ENCODE measurements at regions not wholly inside any gene's neighbourhood (a gene's known extent, or its start where the extent isn't known, plus 50 kb on each side); places are given as distances from the start of the nearest gene placed in this dataset.
"Not testable (repeated sequence)": the region's sequence is repeated elsewhere in the genome, so short reads cannot be mapped to it uniquely, and the experiment has no call there.

- H3K4me1 ChIP-seq (ENCODE audit: insufficient read depth, low read length); H3K36me3 ChIP-seq (ENCODE audit: insufficient read depth, low read length); H3K27ac ChIP-seq (ENCODE audit: low read depth, low read length); H3K9ac ChIP-seq (ENCODE audit: low read length); H3K27me3 ChIP-seq (ENCODE audit: control insufficient read depth in 1 of 2, insufficient read depth in 2 of 2, low read length in 2 of 2); H3K9me3 ChIP-seq (ENCODE audit: low read length); H3K4me3 ChIP-seq (ENCODE audit: low read depth in 1 of 2, low read length in 2 of 2): not testable (repeated sequence)
These were observed 2932.3 kb downstream of the RPIA start for GRCh38 chr2:91623739-91624138.

GRCh38 chr2:91628471-91628870 lies 2937.0 kb downstream of the RPIA start:
- not testable (repeated sequence) for H3K27ac ChIP-seq (ENCODE audit: low read depth, low read length); H3K4me3 ChIP-seq (ENCODE audit: low read depth in 1 of 2, low read length in 2 of 2); H3K9me3 ChIP-seq (ENCODE audit: low read length); H3K36me3 ChIP-seq (ENCODE audit: insufficient read depth, low read length); H3K4me1 ChIP-seq (ENCODE audit: insufficient read depth, low read length); H3K27me3 ChIP-seq (ENCODE audit: control insufficient read depth in 1 of 2, insufficient read depth in 2 of 2, low read length in 2 of 2); H3K9ac ChIP-seq (ENCODE audit: low read length)

DNA sequence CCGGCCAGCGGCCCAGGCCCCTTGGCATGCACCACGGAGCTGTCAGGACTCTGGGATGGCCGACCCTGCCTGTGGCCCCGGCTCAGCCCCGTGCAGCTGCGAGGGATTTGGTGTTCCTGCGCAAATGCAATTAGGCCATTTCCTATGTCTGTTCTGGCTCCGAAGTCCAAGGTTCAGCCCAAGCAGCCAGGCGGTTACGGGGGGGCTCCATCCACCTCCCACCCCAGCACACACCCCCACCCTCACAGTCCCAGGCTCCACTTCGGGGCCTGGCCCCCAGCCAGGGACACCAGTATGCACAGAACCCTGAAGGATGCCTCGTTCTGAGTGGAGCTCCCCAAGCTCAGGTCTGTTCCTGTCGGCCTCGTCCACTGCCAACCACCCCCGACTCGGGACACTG lies 2965.7 kb downstream of the RPIA start:
- not testable (repeated sequence) for H3K9me3 ChIP-seq (ENCODE audit: low read length); H3K27me3 ChIP-seq (ENCODE audit: control insufficient read depth in 1 of 2, insufficient read depth in 2 of 2, low read length in 2 of 2); H3K4me3 ChIP-seq (ENCODE audit: low read depth in 1 of 2, low read length in 2 of 2); H3K9ac ChIP-seq (ENCODE audit: low read length); H3K4me1 ChIP-seq (ENCODE audit: insufficient read depth, low read length); H3K27ac ChIP-seq (ENCODE audit: low read depth, low read length); H3K36me3 ChIP-seq (ENCODE audit: insufficient read depth, low read length)

DNA sequence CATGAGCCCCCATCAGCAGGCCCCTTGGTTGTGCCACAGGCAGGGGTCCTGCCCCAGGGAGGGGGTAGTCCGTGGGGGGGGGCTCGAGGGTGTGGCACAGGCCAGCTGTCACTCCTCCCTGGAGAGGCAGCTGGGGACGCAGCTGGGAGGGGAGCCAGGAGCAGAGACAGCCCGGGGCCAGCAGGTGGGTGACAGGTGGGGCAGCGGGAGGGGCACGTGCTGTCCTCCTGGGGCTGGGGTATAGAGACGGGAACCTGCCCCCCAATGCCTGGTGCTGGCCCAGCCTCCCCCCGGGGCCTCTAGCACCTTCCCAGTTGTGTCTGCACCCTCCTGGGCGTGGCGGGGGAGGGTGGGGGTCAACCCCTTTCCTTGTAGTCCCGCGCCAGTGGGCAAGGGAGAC lies 2966.9 kb downstream of the RPIA start:
- H3K4me1 ChIP-seq (ENCODE audit: insufficient read depth, low read length); H3K27ac ChIP-seq (ENCODE audit: low read depth, low read length); H3K36me3 ChIP-seq (ENCODE audit: insufficient read depth, low read length); H3K27me3 ChIP-seq (ENCODE audit: control insufficient read depth in 1 of 2, insufficient read depth in 2 of 2, low read length in 2 of 2); H3K9me3 ChIP-seq (ENCODE audit: low read length); H3K4me3 ChIP-seq (ENCODE audit: low read depth in 1 of 2, low read length in 2 of 2); H3K9ac ChIP-seq (ENCODE audit: low read length): not testable (repeated sequence)

- H3K9me3 ChIP-seq (ENCODE audit: low read length); H3K36me3 ChIP-seq (ENCODE audit: insufficient read depth, low read length); H3K27ac ChIP-seq (ENCODE audit: low read depth, low read length); H3K4me1 ChIP-seq (ENCODE audit: insufficient read depth, low read length); H3K4me3 ChIP-seq (ENCODE audit: low read depth in 1 of 2, low read length in 2 of 2); H3K27me3 ChIP-seq (ENCODE audit: control insufficient read depth in 1 of 2, insufficient read depth in 2 of 2, low read length in 2 of 2); H3K9ac ChIP-seq (ENCODE audit: low read length): not testable (repeated sequence)
These were observed 2967.9 kb downstream of the RPIA start for GRCh38 chr2:91659189-91659916.

- H3K4me1 ChIP-seq (ENCODE audit: insufficient read depth, low read length); H3K4me3 ChIP-seq (ENCODE audit: low read depth in 1 of 2, low read length in 2 of 2); H3K27me3 ChIP-seq (ENCODE audit: control insufficient read depth in 1 of 2, insufficient read depth in 2 of 2, low read length in 2 of 2): not testable (repeated sequence)
These were observed 2968.4 kb downstream of the RPIA start for GRCh38 chr2:91659917-91660275.

GRCh38 chr2:91667341-91667740 lies 2975.9 kb downstream of the RPIA start:
- H3K4me1 ChIP-seq (ENCODE audit: insufficient read depth, low read length); H3K4me3 ChIP-seq (ENCODE audit: low read depth in 1 of 2, low read length in 2 of 2); H3K27me3 ChIP-seq (ENCODE audit: control insufficient read depth in 1 of 2, insufficient read depth in 2 of 2, low read length in 2 of 2): not testable (repeated sequence)

More at GRCh38 chr2:91659917-91660275, 2968.4 kb downstream of the RPIA start:
- not testable (repeated sequence) for H3K36me3 ChIP-seq (ENCODE audit: insufficient read depth, low read length); H3K9me3 ChIP-seq (ENCODE audit: low read length); H3K27ac ChIP-seq (ENCODE audit: low read depth, low read length); H3K9ac ChIP-seq (ENCODE audit: low read length)

GRCh38 chr2:91685541-91685940 lies 2994.1 kb downstream of the RPIA start:
- H3K4me1 ChIP-seq (ENCODE audit: insufficient read depth, low read length); H3K27ac ChIP-seq (ENCODE audit: low read depth, low read length); H3K36me3 ChIP-seq (ENCODE audit: insufficient read depth, low read length); H3K4me3 ChIP-seq (ENCODE audit: low read depth in 1 of 2, low read length in 2 of 2); H3K9ac ChIP-seq (ENCODE audit: low read length); H3K27me3 ChIP-seq (ENCODE audit: control insufficient read depth in 1 of 2, insufficient read depth in 2 of 2, low read length in 2 of 2); H3K9me3 ChIP-seq (ENCODE audit: low read length): not testable (repeated sequence)

More at GRCh38 chr2:91667341-91667740, 2975.9 kb downstream of the RPIA start:
- not testable (repeated sequence) for H3K9me3 ChIP-seq (ENCODE audit: low read length); H3K27ac ChIP-seq (ENCODE audit: low read depth, low read length); H3K36me3 ChIP-seq (ENCODE audit: insufficient read depth, low read length); H3K9ac ChIP-seq (ENCODE audit: low read length)

GRCh38 chr2:91686046-91686445 lies 2994.6 kb downstream of the RPIA start:
- not testable (repeated sequence) for H3K9me3 ChIP-seq (ENCODE audit: low read length); H3K9ac ChIP-seq (ENCODE audit: low read length); H3K27me3 ChIP-seq (ENCODE audit: control insufficient read depth in 1 of 2, insufficient read depth in 2 of 2, low read length in 2 of 2); H3K36me3 ChIP-seq (ENCODE audit: insufficient read depth, low read length); H3K27ac ChIP-seq (ENCODE audit: low read depth, low read length); H3K4me3 ChIP-seq (ENCODE audit: low read depth in 1 of 2, low read length in 2 of 2); H3K4me1 ChIP-seq (ENCODE audit: insufficient read depth, low read length)

All from muscle layer of colon (tissue), 2 donors.